PC-3 (cell line): ENCODE measurements at regions not wholly inside any gene's neighbourhood (a gene's known extent, or its start where the extent isn't known, plus 50 kb on each side); places are given as distances from the start of the nearest gene placed in this dataset.

ENCODE experiments used
- ATAC-seq: fragments of 200-7000 bp; cut with Tn5 transposase; 2 replicates; pipeline ENCODE4 v1.9.1; 2020; ENCODE audit warnings: mild to moderate bottlenecking, moderate library complexity
- BruUV-seq: library from RNA; stranded (reverse); fragments of 400-500 nt; replicated peaks from 2 replicates; lab custom pipeline; 2021; lab: Mats Ljungman, UMichigan
- CTCF ChIA-PET: fragments of 300-600 bp; sonication (Branson Sonifier 250); formaldehyde crosslinking; loops from one replicate; lab custom pipeline; 2022; ENCODE audit warnings: antibody characterized with exemption; lab: Charles Lee
- POLR2A ChIA-PET: fragments of 300-600 bp; sonication (Branson Sonifier 250); formaldehyde crosslinking; loops from one replicate; lab custom pipeline; 2022; ENCODE audit warnings: antibody characterized with exemption; ENCODE audit not compliant: unreplicated experiment; lab: Charles Lee
- DNase-seq: peaks from one replicate; pipeline ENCODE4 v3.0.0-alpha.2; 2015
- H2AFZ ChIP-seq: fragments of 300-600 bp; sonication (generic); 2 replicates; pipeline ENCODE4 v1.6.0; 2016; ENCODE audit warnings: antibody characterized with exemption, low read length
- H3F3A ChIP-seq: fragments of 300-600 bp; sonication (generic); one replicate; pipeline ENCODE4 v1.6.0; 2017; ENCODE audit warnings: antibody characterized with exemption, low read length, control low read depth, mild to moderate bottlenecking; ENCODE audit not compliant: unreplicated experiment
- H3K27ac ChIP-seq: fragments of 300-600 bp; sonication (generic); 2 replicates; pipeline ENCODE4 v1.5.1; 2016; ENCODE audit warnings: mild to moderate bottlenecking, low read length
- H3K27me3 ChIP-seq: fragments of 300-600 bp; sonication (generic); 2 replicates; pipeline ENCODE4 v1.6.1; 2016; ENCODE audit warnings: low read length, mixed read lengths
- H3K36me3 ChIP-seq: fragments of 300-600 bp; sonication (generic); 2 replicates; pipeline ENCODE4 v1.6.1; 2016; ENCODE audit warnings: low read depth, mixed run types, low read length, mixed read lengths
- H3K4me1 ChIP-seq: fragments of 300-600 bp; sonication (generic); 2 replicates; pipeline ENCODE4 v1.5.1; 2016; ENCODE audit warnings: low read length; ENCODE audit not compliant: insufficient read depth
- H3K4me2 ChIP-seq: fragments of 300-600 bp; sonication (generic); 2 replicates; pipeline ENCODE4 v1.6.0; 2016; ENCODE audit warnings: low read length
- H3K4me3 ChIP-seq: fragments of 300-600 bp; sonication (generic); 2 replicates; pipeline ENCODE4 v1.5.1; 2016; ENCODE audit warnings: mild to moderate bottlenecking, low read length, mixed read lengths
- H3K79me2 ChIP-seq: fragments of 300-600 bp; sonication (generic); 2 replicates; pipeline ENCODE4 v1.6.1; 2017; ENCODE audit warnings: low read length, mixed read lengths
- H3K9ac ChIP-seq: fragments of 300-600 bp; sonication (generic); 2 replicates; pipeline ENCODE4 v1.6.0; 2016; ENCODE audit warnings: mild to moderate bottlenecking, low read length
- H3K9me2 ChIP-seq: fragments of 300-600 bp; sonication (generic); replicated peaks from 2 replicates; pipeline ENCODE4 v1.6.1; 2016; ENCODE audit warnings: mixed run types, low read length, mixed read lengths
- H3K9me3 ChIP-seq: fragments of 300-600 bp; sonication (generic); 2 replicates; pipeline ENCODE4 v1.6.1; 2016; ENCODE audit warnings: low read length, mixed read lengths
- H4K20me1 ChIP-seq: fragments of 300-600 bp; sonication (generic); 2 replicates; pipeline ENCODE4 v1.6.1; 2016; ENCODE audit warnings: low read length, mixed read lengths
- CTCF ChIP-seq: fragments of 300-600 bp; sonication (generic); conservative IDR thresholded peaks from 2 replicates; pipeline ENCODE4 v1.5.1; 2017; ENCODE audit warnings: antibody characterized with exemption, low read depth, mild to moderate bottlenecking, low read length
- EZH2 ChIP-seq: fragments of 300-600 bp; sonication (generic); IDR thresholded peaks from one replicate; pipeline ENCODE4 v1.6.1; 2017; ENCODE audit warnings: antibody characterized with exemption, mild to moderate bottlenecking, low read length; ENCODE audit not compliant: unreplicated experiment
- EZH2phosphoT487 ChIP-seq: fragments of 300-600 bp; sonication (generic); IDR thresholded peaks from 2 replicates; pipeline ENCODE4 v1.6.1; 2018; ENCODE audit warnings: mild to moderate bottlenecking, antibody characterized with exemption, low read length, borderline replicate concordance
- intact Hi-C: fragments of 100-400 bp; cut with micrococcal nuclease; formaldehyde crosslinking; loops from 2 replicates; pipeline ENCODE4 v1.9.0; 2023

- H4K20me1 ChIP-seq = no peaks in the 10 kb centered on the region
- H3K9me2 ChIP-seq = no peaks in the 10 kb centered on the region
- DNase-seq (no peak), ATAC-seq (no peak)
- CTCF ChIA-PET = no interaction called here
- H3K27ac ChIP-seq = no peak overlapping the region
- BruUV-seq = no TSS peak
- no peak overlapping the region for H3K4me3 ChIP-seq
- H2AFZ ChIP-seq = no peak overlapping the region
- H3K27me3 ChIP-seq = peaks cover 31% of the 10 kb centered on the region
- no peaks in the 10 kb centered on the region for H3K4me1 ChIP-seq
- TF ChIP-seq EZH2 = no peak
- TF ChIP-seq CTCF = no peak
- TF ChIP-seq EZH2phosphoT487 = no peak
- no peaks in the 10 kb centered on the region for H3F3A ChIP-seq
- intact Hi-C loops = no loop called here
- H3K79me2 ChIP-seq = no peaks in the 10 kb centered on the region
- POLR2A ChIA-PET = no interaction called here
- no peaks in the 10 kb centered on the region for H3K36me3 ChIP-seq
- H3K9me3 ChIP-seq = no peaks in the 10 kb centered on the region
- H3K4me2 ChIP-seq = no peak overlapping the region
- no peak overlapping the region for H3K9ac ChIP-seq
Observed at GRCh38 chr5:171689853-171690417, 95.7 kb upstream of the SMIM23 start.

GRCh38 chr5:171692107-171692506 is 93.5 kb upstream of the SMIM23 start:
- Histone ChIP-seq H3K79me2 (no peaks in the 10 kb centered on the region), H3K4me3 (no peak overlapping the region), H3K27me3 (peaks cover 37% of the 10 kb centered on the region), H3K9ac (no peak overlapping the region), H3K4me2 (no peak overlapping the region), H3K4me1 (no peaks in the 10 kb centered on the region), H3F3A (no peaks in the 10 kb centered on the region), H3K27ac (no peak overlapping the region), H2AFZ (no peak overlapping the region), H3K36me3 (no peaks in the 10 kb centered on the region), H4K20me1 (no peaks in the 10 kb centered on the region), H3K9me2 (no peaks in the 10 kb centered on the region), H3K9me3 (no peaks in the 10 kb centered on the region)
- DNase-seq = no peak
- TF ChIP-seq CTCF = no peak
- no peak for TF ChIP-seq EZH2phosphoT487
- TF ChIP-seq EZH2 = no peak
- no TSS peak for BruUV-seq
- no peak for ATAC-seq
- intact Hi-C loops = no loop called here
- POLR2A ChIA-PET = no interaction called here
- CTCF ChIA-PET = no interaction called here

- CTCF ChIA-PET = no interaction called here
- BruUV-seq = no TSS peak
- H3K9ac ChIP-seq = no peak overlapping the region
- DNase-seq (no peak), ATAC-seq (no peak)
- no peak overlapping the region for H3K4me3 ChIP-seq
- POLR2A ChIA-PET = no interaction called here
- no peak overlapping the region for H3K4me2 ChIP-seq
- H3K9me2 ChIP-seq = no peaks in the 10 kb centered on the region
- H3K9me3 ChIP-seq = no peaks in the 10 kb centered on the region
- intact Hi-C loops = no loop called here
- H2AFZ ChIP-seq = no peak overlapping the region
- H4K20me1 ChIP-seq = no peaks in the 10 kb centered on the region
- H3K79me2 ChIP-seq = no peaks in the 10 kb centered on the region
- H3K27me3 ChIP-seq = peaks cover 35% of the 10 kb centered on the region; the same call in 1 of the 2 replicates
- no peak overlapping the region for H3K27ac ChIP-seq
- no peaks in the 10 kb centered on the region for H3K36me3 ChIP-seq
- TF ChIP-seq CTCF (no peak), EZH2 (no peak), EZH2phosphoT487 (no peak)
- no peaks in the 10 kb centered on the region for H3K4me1 ChIP-seq
- H3F3A ChIP-seq = no peaks in the 10 kb centered on the region
Observed at GRCh38 chr5:171692936-171693335, 92.7 kb upstream of the SMIM23 start.
